SJSA1 (cell line): ENCODE measurements at regions not wholly inside any gene's neighbourhood (a gene's known extent, or its start where the extent isn't known, plus 50 kb on each side); places are given as distances from the start of the nearest gene placed in this dataset.
"Not testable (repeated sequence)": the region's sequence is repeated elsewhere in the genome, so short reads cannot be mapped to it uniquely, and the experiment has no call there.

Source experiments
- DNase-seq, 2 experiments: peaks; one replicate each; pipeline ENCODE4 v3.0.0-alpha.2; 2015 to 2020; ENCODE audit warnings: low spot score in 2 of 2, low read depth in 1 of 2
- H3K27ac ChIP-seq: fragments of 250-450 bp; sonication (Bioruptor Pico); 2 replicates; pipeline ENCODE4 v1.5.1; 2020; ENCODE audit warnings: mild to moderate bottlenecking, moderate library complexity
- H3K27me3 ChIP-seq: fragments of 250-450 bp; sonication (Bioruptor Pico); replicated peaks from 2 replicates; pipeline ENCODE4 v1.5.1; 2020; ENCODE audit warnings: mild to moderate bottlenecking, moderate library complexity
- H3K36me3 ChIP-seq: fragments of 250-450 bp; sonication (Bioruptor Pico); 2 replicates; pipeline ENCODE4 v1.5.1; 2020; ENCODE audit warnings: mild to moderate bottlenecking
- H3K4me1 ChIP-seq: fragments of 250-450 bp; sonication (Bioruptor Pico); replicated peaks from 2 replicates; pipeline ENCODE4 v1.6.1; 2021; ENCODE audit warnings: mild to moderate bottlenecking
- H3K4me3 ChIP-seq: fragments of 250-450 bp; sonication (Bioruptor Pico); 2 replicates; pipeline ENCODE4 v1.5.1; 2020; ENCODE audit warnings: mild to moderate bottlenecking
- H3K9me3 ChIP-seq: fragments of 250-450 bp; sonication (Bioruptor Pico); replicated peaks from 2 replicates; pipeline ENCODE4 v1.5.1; 2020; ENCODE audit warnings: mild to moderate bottlenecking

GRCh38 chr20:30811885-30812671 lies 445.4 kb upstream of the DEFB115 start:
- Histone ChIP-seq H3K27me3 (no peaks in the 10 kb centered on the region), H3K4me1 (no peaks in the 10 kb centered on the region), H3K4me3 (no peak overlapping the region), H3K9me3 (no peaks in the 10 kb centered on the region), H3K36me3 (no peaks in the 10 kb centered on the region), H3K27ac (no peak overlapping the region)
- no peak for DNase-seq

GRCh38 chr20:30812739-30813411 lies 444.6 kb upstream of the DEFB115 start:
- H3K36me3 ChIP-seq: no peaks in the 10 kb centered on the region
- no peaks in the 10 kb centered on the region for H3K4me1 ChIP-seq
- no peak for DNase-seq

GRCh38 chr20:30813412-30814311 lies 443.8 kb upstream of the DEFB115 start:
- DNase-seq: peak in 1 of 2 experiments; percentile 61
- H3K36me3 ChIP-seq, H3K4me1 ChIP-seq, H3K4me3 ChIP-seq, H3K9me3 ChIP-seq, H3K27ac ChIP-seq, H3K27me3 ChIP-seq: not testable (repeated sequence)

More at GRCh38 chr20:30812739-30813411, 444.6 kb upstream of the DEFB115 start:
- Histone ChIP-seq H3K27ac (no peak overlapping the region), H3K27me3 (no peaks in the 10 kb centered on the region), H3K4me3 (no peak overlapping the region), H3K9me3 (no peaks in the 10 kb centered on the region)

GRCh38 chr20:30814312-30814639 lies 443.2 kb upstream of the DEFB115 start:
- H3K4me3 ChIP-seq, H3K4me1 ChIP-seq, H3K36me3 ChIP-seq, H3K27me3 ChIP-seq, DNase-seq, H3K9me3 ChIP-seq, H3K27ac ChIP-seq: not testable (repeated sequence)

- not testable (repeated sequence) for H3K4me1 ChIP-seq, H3K36me3 ChIP-seq, DNase-seq, H3K27me3 ChIP-seq, H3K27ac ChIP-seq, H3K4me3 ChIP-seq, H3K9me3 ChIP-seq
Observed at GRCh38 chr20:30815027-30815576, 442.4 kb upstream of the DEFB115 start.

GRCh38 chr20:30815577-30816181 lies 441.8 kb upstream of the DEFB115 start:
- Histone ChIP-seq H3K9me3 (no peaks in the 10 kb centered on the region), H3K36me3 (no peaks in the 10 kb centered on the region), H3K4me1 (no peaks in the 10 kb centered on the region), H3K27me3 (no peaks in the 10 kb centered on the region), H3K27ac (no peak overlapping the region), H3K4me3 (no peak overlapping the region)
- DNase-seq: no peak

- Histone ChIP-seq H3K27ac (no peak overlapping the region), H3K27me3 (no peaks in the 10 kb centered on the region), H3K36me3 (no peaks in the 10 kb centered on the region), H3K4me3 (no peak overlapping the region), H3K4me1 (no peaks in the 10 kb centered on the region), H3K9me3 (no peaks in the 10 kb centered on the region)
- no peak for DNase-seq
Observed at GRCh38 chr20:30816182-30816645, 441.2 kb upstream of the DEFB115 start.

GRCh38 chr20:30821615-30822014 lies 435.8 kb upstream of the DEFB115 start:
- not testable (repeated sequence) for H3K36me3 ChIP-seq, DNase-seq, H3K27ac ChIP-seq, H3K27me3 ChIP-seq, H3K9me3 ChIP-seq, H3K4me1 ChIP-seq, H3K4me3 ChIP-seq

- not testable (repeated sequence) for H3K4me3 ChIP-seq, H3K4me1 ChIP-seq
Observed at GRCh38 chr20:30824666-30825065, 432.8 kb upstream of the DEFB115 start.

GRCh38 chr20:30845923-30846322 lies 411.5 kb upstream of the DEFB115 start:
- not testable (repeated sequence) for H3K27me3 ChIP-seq, H3K9me3 ChIP-seq, H3K4me1 ChIP-seq, H3K4me3 ChIP-seq, DNase-seq, H3K36me3 ChIP-seq, H3K27ac ChIP-seq

More at GRCh38 chr20:30824666-30825065, 432.8 kb upstream of the DEFB115 start:
- H3K27me3 ChIP-seq, H3K9me3 ChIP-seq, DNase-seq, H3K36me3 ChIP-seq, H3K27ac ChIP-seq: not testable (repeated sequence)

- H3K27ac ChIP-seq, DNase-seq, H3K9me3 ChIP-seq, H3K27me3 ChIP-seq, H3K36me3 ChIP-seq, H3K4me1 ChIP-seq, H3K4me3 ChIP-seq: not testable (repeated sequence)
Observed at GRCh38 chr20:30868271-30868670, 389.2 kb upstream of the DEFB115 start.

- not testable (repeated sequence) for H3K36me3 ChIP-seq, H3K4me3 ChIP-seq, DNase-seq, H3K27me3 ChIP-seq, H3K27ac ChIP-seq, H3K9me3 ChIP-seq, H3K4me1 ChIP-seq
Observed at GRCh38 chr20:30871127-30871526, 386.3 kb upstream of the DEFB115 start.

GRCh38 chr20:30872252-30872651 lies 385.2 kb upstream of the DEFB115 start:
- DNase-seq, H3K27ac ChIP-seq, H3K4me1 ChIP-seq, H3K4me3 ChIP-seq, H3K36me3 ChIP-seq, H3K9me3 ChIP-seq, H3K27me3 ChIP-seq: not testable (repeated sequence)
